WTC11 (cell line): ENCODE measurements at regions not wholly inside any gene's neighbourhood (a gene's known extent, or its start where the extent isn't known, plus 50 kb on each side); places are given as distances from the start of the nearest gene placed in this dataset.

Source experiments
- CBFB ChIP-seq: sonication (generic); formaldehyde crosslinking; IDR thresholded peaks from 2 replicates; pipeline ENCODE4 v1.8.1; 2022; ENCODE audit warnings: mild to moderate bottlenecking, low read depth, missing genetic modification reagents
- CTCF ChIP-seq: fragments of 200-600 bp; IDR thresholded peaks from 2 replicates; pipeline ENCODE4 v1.8.0; 2022; ENCODE audit warnings: antibody characterized with exemption
- E2F5 ChIP-seq: sonication (generic); formaldehyde crosslinking; IDR thresholded peaks from 2 replicates; pipeline ENCODE4 v1.8.1; 2022; ENCODE audit warnings: mild to moderate bottlenecking, moderate library complexity, missing genetic modification reagents
- ESRRA ChIP-seq: sonication (generic); formaldehyde crosslinking; IDR thresholded peaks from 2 replicates; pipeline ENCODE4 v1.8.1; 2022; ENCODE audit warnings: mild to moderate bottlenecking, missing genetic modification reagents, borderline replicate concordance
- FOXP1 ChIP-seq: sonication (generic); formaldehyde crosslinking; IDR thresholded peaks from 2 replicates; pipeline ENCODE4 v1.8.0; 2022; ENCODE audit warnings: missing genetic modification reagents, mild to moderate bottlenecking, moderate library complexity, borderline replicate concordance
- FOXP4 ChIP-seq: sonication (generic); formaldehyde crosslinking; IDR thresholded peaks from 2 replicates; pipeline ENCODE4 v1.8.0; 2022; ENCODE audit warnings: mild to moderate bottlenecking, missing genetic modification reagents
- IRF1 ChIP-seq: sonication (generic); formaldehyde crosslinking; IDR thresholded peaks from 2 replicates; pipeline ENCODE4 v1.8.0; 2023; ENCODE audit warnings: missing genetic modification reagents
- NFE2L1 ChIP-seq: sonication (generic); formaldehyde crosslinking; IDR thresholded peaks from 2 replicates; pipeline ENCODE4 v1.8.1; 2023; ENCODE audit warnings: missing genetic modification reagents
- TEAD4 ChIP-seq: sonication (generic); formaldehyde crosslinking; IDR thresholded peaks from 2 replicates; pipeline ENCODE4 v1.8.0; 2022; ENCODE audit warnings: mild to moderate bottlenecking, missing genetic modification reagents
- USF1 ChIP-seq: sonication (generic); formaldehyde crosslinking; IDR thresholded peaks from 2 replicates; pipeline ENCODE4 v1.8.0; 2022; ENCODE audit warnings: mild to moderate bottlenecking, missing genetic modification reagents
- ZNF232 ChIP-seq: sonication (generic); formaldehyde crosslinking; IDR thresholded peaks from 2 replicates; pipeline ENCODE4 v1.8.0; 2022; ENCODE audit warnings: mild to moderate bottlenecking, missing genetic modification reagents
- ZNF281 ChIP-seq: sonication (generic); formaldehyde crosslinking; IDR thresholded peaks from 2 replicates; pipeline ENCODE4 v1.8.0; 2023; ENCODE audit warnings: mild to moderate bottlenecking, missing genetic modification reagents
- ZNF671 ChIP-seq: fragments of 250-450 bp; sonication (Bioruptor Pico); IDR thresholded peaks from 2 replicates; pipeline ENCODE4 v1.8.0; 2021; ENCODE audit warnings: mild to moderate bottlenecking

- no peak for TF ChIP-seq TEAD4 (CRISPR knock-in tag)
- no peak for TF ChIP-seq CTCF
- no peak for TF ChIP-seq CBFB (CRISPR knock-in tag)
- TF ChIP-seq ZNF671 (CRISPR knock-in tag) = no peak
- TF ChIP-seq ZNF232 (CRISPR knock-in tag) = no peak
- TF ChIP-seq E2F5 (CRISPR knock-in tag) = no peak
- TF ChIP-seq ZNF281 (CRISPR knock-in tag) = no peak
- TF ChIP-seq FOXP1 (CRISPR knock-in tag) = no peak
- TF ChIP-seq NFE2L1 (CRISPR knock-in tag) = no peak
- no peak for TF ChIP-seq FOXP4 (CRISPR knock-in tag)
- TF ChIP-seq USF1 (CRISPR knock-in tag) = no peak
- no peak for TF ChIP-seq ESRRA
- no peak for TF ChIP-seq IRF1 (CRISPR knock-in tag)
Measured at GRCh38 chr13:70955887-70956286, 847.6 kb upstream of the KLHL1 start.
